OCI-LY3 (cell line): ENCODE measurements at regions not wholly inside any gene's neighbourhood (a gene's known extent, or its start where the extent isn't known, plus 50 kb on each side); places are given as distances from the start of the nearest gene placed in this dataset.

Experiments used
- H2AFZ ChIP-seq: fragments of 200-600, 300-600 bp; shearing (Covaris generic); 2 replicates; pipeline ENCODE4 v1.6.0; 2014; ENCODE audit warnings: antibody characterized with exemption, low read depth, low read length
- H3K27ac ChIP-seq: fragments of 200-600, 300-600 bp; sonication (generic); 2 replicates; pipeline ENCODE4 v1.5.1; 2014; ENCODE audit warnings: mild to moderate bottlenecking, low read length, moderate library complexity, mixed read lengths
- H3K27me3 ChIP-seq: fragments of 200-600, 300-600 bp; sonication (generic); 2 replicates; pipeline ENCODE4 v1.6.1; 2014; ENCODE audit warnings: low read depth, low read length, mixed read lengths
- H3K36me3 ChIP-seq: fragments of 200-600, 300-600 bp; sonication (generic); replicated peaks from 2 replicates; pipeline ENCODE3; 2014; ENCODE audit warnings: low read depth, low read length, mixed read lengths
- H3K4me1 ChIP-seq: fragments of 300-600, 200-600 bp; sonication (generic); 2 replicates; pipeline ENCODE4 v1.6.1; 2014; ENCODE audit warnings: low read length, mixed read lengths
- H3K4me2 ChIP-seq: fragments of 200-600, 300-600 bp; sonication (generic); 2 replicates; pipeline ENCODE4 v1.6.1; 2014; ENCODE audit warnings: low read length, mixed read lengths
- H3K4me3 ChIP-seq: fragments of 300-600, 200-600 bp; sonication (generic); 2 replicates; pipeline ENCODE4 v1.5.1; 2014; ENCODE audit warnings: antibody characterized with exemption, mild to moderate bottlenecking, low read length, moderate library complexity
- H3K79me2 ChIP-seq: fragments of 300-600, 200-600 bp; shearing (Covaris generic); 2 replicates; pipeline ENCODE4 v1.6.1; 2014; ENCODE audit warnings: mild to moderate bottlenecking, low read length, mixed read lengths
- H3K9ac ChIP-seq: fragments of 300-600, 200-600 bp; shearing (Covaris generic); 2 replicates; pipeline ENCODE4 v1.6.0; 2014; ENCODE audit warnings: mild to moderate bottlenecking, low read length, moderate library complexity
- H3K9me3 ChIP-seq: fragments of 200-600, 300-600 bp; shearing (Covaris generic); 2 replicates; pipeline ENCODE4 v1.6.1; 2014; ENCODE audit warnings: low read length, mixed read lengths; ENCODE audit not compliant: insufficient read depth
- H4K20me1 ChIP-seq: fragments of 200-600, 300-600 bp; sonication (generic); 2 replicates; pipeline ENCODE4 v1.6.1; 2016; ENCODE audit warnings: low read length, mixed read lengths; ENCODE audit not compliant: insufficient read depth
- CTCF ChIP-seq: fragments of 200-600, 300-600 bp; sonication (generic); IDR thresholded peaks from 2 replicates; pipeline ENCODE4 v1.5.1; 2014; ENCODE audit warnings: antibody characterized with exemption, low read length, low read depth
- EZH2phosphoT487 ChIP-seq: fragments of 200-600 bp; shearing (Covaris generic); IDR thresholded peaks from 2 replicates; pipeline ENCODE4 v1.6.1; 2018; ENCODE audit warnings: antibody characterized with exemption, mixed run types, low read depth

- Histone ChIP-seq H3K9ac (no peak overlapping the region), H3K4me1 (0 out of 2 replicates have a peak, but pooled peaks cover 2% of the 10 kb centered on the region), H3K27me3 (no peaks in the 10 kb centered on the region), H3K79me2 (no peaks in the 10 kb centered on the region), H3K27ac (no peak overlapping the region), H2AFZ (no peak overlapping the region), H3K4me2 (no peak overlapping the region), H3K36me3 (no peaks in the 10 kb centered on the region), H4K20me1 (no peaks in the 10 kb centered on the region), H3K4me3 (no peak overlapping the region), H3K9me3 (no peaks in the 10 kb centered on the region)
- no peak for TF ChIP-seq CTCF
- no peak for TF ChIP-seq EZH2phosphoT487
Observed at GRCh38 chr2:53111406-53111805, 656.2 kb upstream of the CHAC2 start.

- Histone ChIP-seq H3K9me3 (no peaks in the 10 kb centered on the region), H3K27me3 (no peaks in the 10 kb centered on the region), H3K9ac (no peak overlapping the region), H3K36me3 (no peaks in the 10 kb centered on the region), H3K4me3 (no peak overlapping the region), H3K4me1 (0 out of 2 replicates have a peak, but pooled peaks cover 2% of the 10 kb centered on the region), H3K4me2 (no peak overlapping the region), H3K79me2 (no peaks in the 10 kb centered on the region), H3K27ac (no peak overlapping the region), H2AFZ (no peak overlapping the region), H4K20me1 (no peaks in the 10 kb centered on the region)
- TF ChIP-seq CTCF (no peak), EZH2phosphoT487 (no peak)
Observed at GRCh38 chr2:53111004-53111403, 656.6 kb upstream of the CHAC2 start.

GRCh38 chr2:53108246-53108645, 659.4 kb upstream of the CHAC2 start:
- TF ChIP-seq EZH2phosphoT487, result no peak
- TF ChIP-seq CTCF, result no peak
- no peaks in the 10 kb centered on the region for H3K79me2 ChIP-seq
- no peaks in the 10 kb centered on the region for H3K4me1 ChIP-seq
- H3K4me2 ChIP-seq, result no peak overlapping the region
- H3K9ac ChIP-seq, result no peak overlapping the region
- no peak overlapping the region for H3K27ac ChIP-seq
- no peak overlapping the region for H3K4me3 ChIP-seq
- no peak overlapping the region for H2AFZ ChIP-seq
- no peaks in the 10 kb centered on the region for H3K36me3 ChIP-seq
- no peaks in the 10 kb centered on the region for H4K20me1 ChIP-seq
- H3K9me3 ChIP-seq, result no peaks in the 10 kb centered on the region
- H3K27me3 ChIP-seq, result no peaks in the 10 kb centered on the region

- H3K4me3 ChIP-seq, result no peak overlapping the region
- H3K36me3 ChIP-seq, result no peaks in the 10 kb centered on the region
- no peaks in the 10 kb centered on the region for H4K20me1 ChIP-seq
- H3K27me3 ChIP-seq, result no peaks in the 10 kb centered on the region
- no peaks in the 10 kb centered on the region for H3K9me3 ChIP-seq
- H2AFZ ChIP-seq, result no peak overlapping the region
- H3K4me1 ChIP-seq, result no peaks in the 10 kb centered on the region
- no peak overlapping the region for H3K27ac ChIP-seq
- H3K9ac ChIP-seq, result no peak overlapping the region
- no peak for TF ChIP-seq CTCF
- no peak for TF ChIP-seq EZH2phosphoT487
- H3K4me2 ChIP-seq, result no peak overlapping the region
- H3K79me2 ChIP-seq, result no peaks in the 10 kb centered on the region
Observed at GRCh38 chr2:53104263-53104662, 663.3 kb upstream of the CHAC2 start.
